H9 (cell line): ENCODE measurements at regions not wholly inside any gene's neighbourhood (a gene's known extent, or its start where the extent isn't known, plus 50 kb on each side); places are given as distances from the start of the nearest gene placed in this dataset.

Experiments used
- DNase-seq: peaks from one replicate; pipeline ENCODE4 v3.0.0-alpha.2; 2017
- H2AFZ ChIP-seq: one replicate; pipeline ENCODE4 v1.6.1; 2013; ENCODE audit warnings: mild to moderate bottlenecking, low read length, control low read depth, moderate library complexity
- H2AK5ac ChIP-seq: 2 replicates; pipeline ENCODE4 v1.6.1; 2013; ENCODE audit warnings: low read length, control low read depth, mixed read lengths; ENCODE audit not compliant: insufficient read length
- H2BK120ac ChIP-seq: one replicate; pipeline ENCODE4 v1.6.1; 2013; ENCODE audit warnings: low read depth, mild to moderate bottlenecking, low read length, control low read depth, inconsistent platforms; ENCODE audit not compliant: poor library complexity, severe bottlenecking
- H2BK12ac ChIP-seq: 2 replicates; pipeline ENCODE4 v1.6.1; 2013; ENCODE audit warnings: low read length, control low read depth, mixed read lengths, low read depth; ENCODE audit not compliant: insufficient read length
- H2BK15ac ChIP-seq: 2 replicates; pipeline ENCODE4 v1.6.1; 2013; ENCODE audit warnings: low read depth, low read length, control low read depth
- H2BK20ac ChIP-seq: one replicate; pipeline ENCODE4 v1.6.1; 2013; ENCODE audit warnings: low read depth, mild to moderate bottlenecking, low read length, control low read depth, inconsistent platforms; ENCODE audit not compliant: poor library complexity, severe bottlenecking
- H2BK5ac ChIP-seq: 2 replicates; pipeline ENCODE4 v1.6.1; 2013; ENCODE audit warnings: low read length, control low read depth, mixed read lengths; ENCODE audit not compliant: insufficient read length
- H3K14ac ChIP-seq: 2 replicates; pipeline ENCODE4 v1.6.1; 2013; ENCODE audit warnings: low read length, control low read depth; ENCODE audit not compliant: insufficient read depth
- H3K18ac ChIP-seq: 2 replicates; pipeline ENCODE4 v1.6.1; 2013; ENCODE audit warnings: low read depth, mild to moderate bottlenecking, mixed read lengths, low read length, control low read depth; ENCODE audit not compliant: insufficient read length
- H3K23ac ChIP-seq: 2 replicates; pipeline ENCODE4 v1.6.1; 2013; ENCODE audit warnings: low read length, control low read depth, mixed read lengths, low read depth; ENCODE audit not compliant: insufficient read length
- H3K23me2 ChIP-seq: 2 replicates; pipeline ENCODE4 v1.6.1; 2013; ENCODE audit warnings: low read depth, mild to moderate bottlenecking, mixed read lengths, low read length, control low read depth; ENCODE audit not compliant: insufficient read length, poor library complexity, severe bottlenecking
- H3K27ac ChIP-seq: 2 replicates; pipeline ENCODE4 v1.5.1; 2013; ENCODE audit warnings: low read length, control low read depth, mixed read lengths, low read depth; ENCODE audit not compliant: insufficient read length
- H3K27me3 ChIP-seq: 2 replicates; pipeline ENCODE4 v1.6.1; 2013; ENCODE audit warnings: low read length, control low read depth, inconsistent platforms; ENCODE audit not compliant: insufficient read depth
- H3K4ac ChIP-seq: 2 replicates; pipeline ENCODE4 v1.6.1; 2013; ENCODE audit warnings: low read depth, mild to moderate bottlenecking, control low read depth, inconsistent platforms, low read length, moderate library complexity
- H3K4me1 ChIP-seq: 2 replicates; pipeline ENCODE4 v1.6.1; 2013; ENCODE audit warnings: low read length, control low read depth, inconsistent platforms; ENCODE audit not compliant: insufficient read depth
- H3K4me2 ChIP-seq: 2 replicates; pipeline ENCODE4 v1.6.1; 2013; ENCODE audit warnings: low read length, control low read depth, mixed read lengths; ENCODE audit not compliant: insufficient read length, insufficient read depth
- H3K56ac ChIP-seq: 2 replicates; pipeline ENCODE4 v1.6.1; 2013; ENCODE audit warnings: low read depth, mild to moderate bottlenecking, mixed read lengths, low read length, control low read depth; ENCODE audit not compliant: insufficient read length
- H3K79me1 ChIP-seq: 2 replicates; pipeline ENCODE4 v1.6.1; 2013; ENCODE audit warnings: low read depth, mild to moderate bottlenecking, moderate library complexity, low read length, control low read depth, inconsistent platforms; ENCODE audit not compliant: insufficient read depth, poor library complexity, severe bottlenecking
- H3K79me2 ChIP-seq: 2 replicates; pipeline ENCODE4 v1.6.1; 2013; ENCODE audit warnings: low read length, control low read depth, inconsistent platforms; ENCODE audit not compliant: insufficient read depth
- H3K9ac ChIP-seq: 2 replicates; pipeline ENCODE4 v1.6.1; 2013; ENCODE audit warnings: low read length, control low read depth, mixed read lengths; ENCODE audit not compliant: insufficient read length; ENCODE audit errors: extremely low read depth
- H3K9me3 ChIP-seq: one replicate; pipeline ENCODE4 v1.6.1; 2013; ENCODE audit warnings: low read depth, low read length, inconsistent platforms; ENCODE audit not compliant: control insufficient read depth
- H3T11ph ChIP-seq: one replicate; pipeline ENCODE4 v1.6.1; 2013; ENCODE audit warnings: mild to moderate bottlenecking, low read length, control low read depth, inconsistent platforms
- H4K20me1 ChIP-seq: one replicate; pipeline ENCODE4 v1.6.1; 2013; ENCODE audit not compliant: control insufficient read depth, insufficient read length, insufficient read depth
- H4K5ac ChIP-seq: 2 replicates; pipeline ENCODE4 v1.6.1; 2013; ENCODE audit warnings: low read depth, mild to moderate bottlenecking, mixed read lengths, low read length, control low read depth; ENCODE audit not compliant: insufficient read length
- H4K8ac ChIP-seq: replicated peaks from 2 replicates; pipeline ENCODE4 v1.6.1; 2013; ENCODE audit warnings: low read length, control low read depth, mixed read lengths, low read depth; ENCODE audit not compliant: insufficient read length
- H4K91ac ChIP-seq: 2 replicates; pipeline ENCODE4 v1.6.1; 2013; ENCODE audit warnings: low read depth, mild to moderate bottlenecking, moderate library complexity, mixed read lengths, low read length, control low read depth; ENCODE audit not compliant: insufficient read length
- H3K27ac Mint-ChIP-seq, 3 experiments: 2 replicates in 2 of 3; 3 replicates in 1 of 3; pipeline ENCODE4 v1.8.0; 2020 to 2021; ENCODE audit warnings: mixed read lengths in 3 of 3, mild to moderate bottlenecking in 1 of 3, moderate library complexity in 1 of 3
- H3K27me3 Mint-ChIP-seq: 2 replicates; pipeline ENCODE4 v1.8.0; 2021; ENCODE audit warnings: low read depth, mild to moderate bottlenecking, moderate library complexity, mixed read lengths
- H3K36me3 Mint-ChIP-seq, 3 experiments: 2 replicates in 2 of 3; 3 replicates in 1 of 3; pipeline ENCODE4 v1.8.0; 2020 to 2021; ENCODE audit warnings: low read depth in 3 of 3, mixed read lengths in 3 of 3; ENCODE audit not compliant: insufficient read depth in 1 of 3
- H3K4me1 Mint-ChIP-seq, 2 experiments: 2 replicates each; pipeline ENCODE4 v1.8.0; 2020; ENCODE audit warnings: mixed read lengths in 2 of 2
- H3K4me3 Mint-ChIP-seq, 2 experiments: 2 replicates in 1 of 2; 3 replicates in 1 of 2; pipeline ENCODE4 v1.8.0; 2020 to 2021; ENCODE audit warnings: mild to moderate bottlenecking in 2 of 2, mixed read lengths in 2 of 2, moderate library complexity in 1 of 2
- H3K9me3 Mint-ChIP-seq, 2 experiments: 2 replicates in 1 of 2; 3 replicates in 1 of 2; pipeline ENCODE4 v1.8.0; 2020; ENCODE audit warnings: mild to moderate bottlenecking in 2 of 2, mixed read lengths in 2 of 2, moderate library complexity in 1 of 2
- CTCF ChIP-seq: fragments of 200-600 bp; sonication (generic); conservative IDR thresholded peaks from 3 replicates; pipeline ENCODE4 v1.8.0; 2021; ENCODE audit warnings: antibody characterized with exemption, mild to moderate bottlenecking
- WGBS: extraction: QIAGEN DNeasy Blood & Tissue Kit; methylation state at CpG from one replicate; pipeline ENCODE4 v1.1.7; 2013; ENCODE audit warnings: missing lambda C conversion rate, low lambda C conversion rate, mixed read lengths; ENCODE audit not compliant: insufficient read length; ENCODE audit errors: extremely low coverage; 5-methylcytosine and 5-hydroxymethylcytosine counted together

- H4K8ac ChIP-seq = no peak overlapping the region
- no peak overlapping the region for H3K14ac ChIP-seq
- H3K27ac Mint-ChIP-seq = no peak overlapping the region
Observed at GRCh38 chr3:55330355-55330754, 156.8 kb downstream of the WNT5A start.

More at GRCh38 chr3:55330355-55330754, 156.8 kb downstream of the WNT5A start:
- Histone ChIP-seq H3K9me3 (no peaks in the 10 kb centered on the region), H2BK120ac (no peak overlapping the region), H3K27ac (no peak overlapping the region), H2BK20ac (no peak overlapping the region), H3K4me1 (no peaks in the 10 kb centered on the region), H4K91ac (no peak overlapping the region), H2AFZ (no peak overlapping the region), H2BK12ac (no peak overlapping the region), H3T11ph (no peak overlapping the region), H2BK5ac (no peak overlapping the region), H2AK5ac (no peak overlapping the region), H3K79me2 (no peaks in the 10 kb centered on the region), H2BK15ac (no peak overlapping the region), H3K23ac (no peak overlapping the region), H3K27me3 (no peaks in the 10 kb centered on the region), H3K9ac (no peak overlapping the region), H3K4ac (no peak overlapping the region), H3K56ac (no peak overlapping the region), H3K4me2 (no peak overlapping the region), H4K5ac (no peak overlapping the region), H4K20me1 (no peaks in the 10 kb centered on the region), H3K23me2 (no peaks in the 10 kb centered on the region), H3K79me1 (no peaks in the 10 kb centered on the region), H3K18ac (no peak overlapping the region)
- no CpG with 5 or more reads among the region's 4 CpGs for WGBS
- no peak for TF ChIP-seq CTCF
- H3K9me3 Mint-ChIP-seq = peaks cover 0 to 3% of the 10 kb centered on the region in 2 experiments; a peak in 1 of 5 replicates
- H3K27me3 Mint-ChIP-seq = no peaks in the 10 kb centered on the region
- H3K4me1 Mint-ChIP-seq = peaks cover 6 to 9% of the 10 kb centered on the region in 2 experiments; a peak in 3 of 4 replicates
- no peaks in the 10 kb centered on the region for H3K36me3 Mint-ChIP-seq
- H3K4me3 Mint-ChIP-seq = no peak overlapping the region
- DNase-seq = no peak
